Astrocyte (in vitro differentiated cells and primary cell): ENCODE measurements at regions not wholly inside any gene's neighbourhood (a gene's known extent, or its start where the extent isn't known, plus 50 kb on each side); places are given as distances from the start of the nearest gene placed in this dataset.

Experiments
- EZH2 ChIP-seq: IDR thresholded peaks from 2 replicates; pipeline ENCODE4 v1.6.1; 2012; ENCODE audit warnings: mild to moderate bottlenecking, low read length, inconsistent platforms; ENCODE audit not compliant: insufficient read depth
- TF ChIP-seq, protein P1 (sequence below): IDR thresholded peaks from 2 replicates; pipeline ENCODE4 v1.5.1; 2011; ENCODE audit warnings: low read depth, mild to moderate bottlenecking, inconsistent platforms, low read length, moderate library complexity; ENCODE audit not compliant: insufficient read depth

DNA sequence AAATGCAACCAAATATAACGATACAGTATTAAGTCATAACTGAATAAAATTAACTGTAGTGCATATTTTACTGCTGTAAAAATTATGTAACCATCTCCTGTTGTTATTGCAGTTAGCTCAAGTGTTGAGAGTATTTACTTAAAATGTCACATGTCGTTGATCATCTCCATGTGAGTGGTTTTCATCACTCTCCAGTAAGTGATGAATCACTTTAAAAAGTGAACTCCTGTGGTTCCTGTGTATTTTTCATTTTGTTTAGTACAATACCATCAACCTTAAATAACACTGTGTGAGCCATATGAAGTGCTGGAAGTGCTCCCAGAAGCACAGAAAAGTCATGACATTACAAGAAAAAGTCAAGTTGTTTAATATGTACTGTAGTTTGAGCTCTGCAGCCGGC is 104.7 kb upstream of the SLCO1B1 start:
- TF ChIP-seq, protein P1, sequence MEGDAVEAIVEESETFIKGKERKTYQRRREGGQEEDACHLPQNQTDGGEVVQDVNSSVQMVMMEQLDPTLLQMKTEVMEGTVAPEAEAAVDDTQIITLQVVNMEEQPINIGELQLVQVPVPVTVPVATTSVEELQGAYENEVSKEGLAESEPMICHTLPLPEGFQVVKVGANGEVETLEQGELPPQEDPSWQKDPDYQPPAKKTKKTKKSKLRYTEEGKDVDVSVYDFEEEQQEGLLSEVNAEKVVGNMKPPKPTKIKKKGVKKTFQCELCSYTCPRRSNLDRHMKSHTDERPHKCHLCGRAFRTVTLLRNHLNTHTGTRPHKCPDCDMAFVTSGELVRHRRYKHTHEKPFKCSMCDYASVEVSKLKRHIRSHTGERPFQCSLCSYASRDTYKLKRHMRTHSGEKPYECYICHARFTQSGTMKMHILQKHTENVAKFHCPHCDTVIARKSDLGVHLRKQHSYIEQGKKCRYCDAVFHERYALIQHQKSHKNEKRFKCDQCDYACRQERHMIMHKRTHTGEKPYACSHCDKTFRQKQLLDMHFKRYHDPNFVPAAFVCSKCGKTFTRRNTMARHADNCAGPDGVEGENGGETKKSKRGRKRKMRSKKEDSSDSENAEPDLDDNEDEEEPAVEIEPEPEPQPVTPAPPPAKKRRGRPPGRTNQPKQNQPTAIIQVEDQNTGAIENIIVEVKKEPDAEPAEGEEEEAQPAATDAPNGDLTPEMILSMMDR: no peak
- no peak for TF ChIP-seq EZH2
